ENCODE measurements at regions not wholly inside any gene's neighbourhood (a gene's known extent, or its start where the extent isn't known, plus 50 kb on each side); places are given as distances from the start of the nearest gene placed in this dataset.

DNA sequence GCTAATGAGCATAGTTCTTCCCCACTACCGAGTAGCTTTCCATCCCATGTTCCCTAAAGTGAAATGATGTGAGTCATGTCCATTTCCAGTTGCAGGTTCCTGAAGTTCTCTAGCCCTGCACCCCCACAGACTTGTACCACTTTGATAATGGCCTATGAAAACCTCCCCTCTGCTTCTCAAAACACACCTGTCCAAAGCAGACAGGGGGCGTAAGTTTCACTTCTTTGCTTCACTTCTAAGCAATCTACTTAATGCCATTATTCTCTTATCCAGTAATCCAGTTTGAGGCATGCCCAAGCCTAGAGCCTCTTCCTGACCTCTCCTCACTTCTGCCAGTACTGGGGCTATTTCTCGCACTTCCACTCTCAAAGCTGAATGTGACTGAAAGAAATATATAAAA, 305.1 kb downstream of the IGSF11 start (continued):
- TF ChIP-seq RAD21 (IDR thresholded peaks at IDR 0.05 in 1 of 2, conservative IDR thresholded peaks at IDR 0.05 in 1 of 2; ENCODE audit: low read depth in 2 of 2, low read length in 2 of 2) (peak; percentile 20 to 39; a peak in 2 of 4 replicates), RNF2 (IDR thresholded peaks at IDR 0.05; ENCODE audit: borderline replicate concordance, low read depth, low read length, missing control alignments, poor library complexity, severe bottlenecking) (no peak), YY1 (IDR thresholded peaks at IDR 0.05; ENCODE audit: low read depth, low read length) (no peak), SRF (IDR thresholded peaks at IDR 0.05; ENCODE audit: low read depth, low read length) (no peak), TBP (IDR thresholded peaks at IDR 0.05; ENCODE audit: low read depth, low read length) (no peak), KDM5A (IDR thresholded peaks at IDR 0.05; ENCODE audit: low read length) (no peak)
